ENCODE measurements at regions not wholly inside any gene's neighbourhood (a gene's known extent, or its start where the extent isn't known, plus 50 kb on each side); places are given as distances from the start of the nearest gene placed in this dataset.

GRCh38 chr12:31875609-31875964, 83.6 kb upstream of the RESF1 start:
- TF ChIP-seq CTCF (conservative IDR thresholded peaks at IDR 0.05; ENCODE audit: low read depth, low read length) (no peak), EZH2 (IDR thresholded peaks at IDR 0.05; ENCODE audit: low read length, unreplicated experiment) (no peak)

All from PC-3 (cell line).